HepG2 (cell line): ENCODE measurements at regions not wholly inside any gene's neighbourhood (a gene's known extent, or its start where the extent isn't known, plus 50 kb on each side); places are given as distances from the start of the nearest gene placed in this dataset.

ENCODE experiments used
- ETS1 ChIP-seq: sonication (generic); formaldehyde crosslinking; IDR thresholded peaks from 2 replicates; pipeline ENCODE4 v1.4.0; 2020; ENCODE audit warnings: missing genetic modification reagents
- FOSL1 ChIP-seq: sonication (generic); formaldehyde crosslinking; IDR thresholded peaks from 2 replicates; pipeline ENCODE4 v1.9.0; 2021; ENCODE audit warnings: missing genetic modification reagents, borderline replicate concordance
- MBD4 ChIP-seq: IDR thresholded peaks from 2 replicates; pipeline ENCODE4 v1.6.1; 2012; ENCODE audit warnings: low read length, inconsistent platforms, borderline replicate concordance
- MLXIP ChIP-seq: sonication (generic); formaldehyde crosslinking; IDR thresholded peaks from 2 replicates; pipeline ENCODE4 v1.9.0; 2021; ENCODE audit warnings: missing genetic modification reagents, borderline replicate concordance
- POGZ ChIP-seq: sonication (generic); formaldehyde crosslinking; IDR thresholded peaks from 2 replicates; pipeline ENCODE4 v1.4.0; 2020; ENCODE audit warnings: mild to moderate bottlenecking, missing genetic modification reagents
- POLR2AphosphoS2 ChIP-seq: IDR thresholded peaks from 2 replicates; pipeline ENCODE4 v1.6.1; 2011; ENCODE audit warnings: low read depth, low read length, improper control_type of control experiment
- SAP130 ChIP-seq: IDR thresholded peaks from 2 replicates; pipeline ENCODE4 v1.6.1; 2016; ENCODE audit warnings: low read depth
- SIX1 ChIP-seq: sonication (generic); formaldehyde crosslinking; IDR thresholded peaks from 2 replicates; pipeline ENCODE4 v1.4.0; 2020; ENCODE audit warnings: missing genetic modification reagents, borderline replicate concordance
- STAT6 ChIP-seq: sonication (generic); formaldehyde crosslinking; IDR thresholded peaks from 2 replicates; pipeline ENCODE4 v1.4.0; 2020; ENCODE audit warnings: missing genetic modification reagents, mild to moderate bottlenecking, borderline replicate concordance
- ZNF260 ChIP-seq: sonication (generic); formaldehyde crosslinking; IDR thresholded peaks from 2 replicates; pipeline ENCODE4 v1.4.0; 2020; ENCODE audit warnings: missing genetic modification reagents, low read depth, mild to moderate bottlenecking, borderline replicate concordance
- ZNF407 ChIP-seq: sonication (generic); formaldehyde crosslinking; IDR thresholded peaks from one replicate; pipeline ENCODE4 v1.5.1; 2020; ENCODE audit warnings: mild to moderate bottlenecking, missing genetic modification reagents; ENCODE audit errors: not compliant biosample characterization
- ZNF552 ChIP-seq: sonication (generic); formaldehyde crosslinking; IDR thresholded peaks from 2 replicates; pipeline ENCODE4 v1.9.0; 2022; ENCODE audit warnings: missing genetic modification reagents, mild to moderate bottlenecking, borderline replicate concordance
- ZNF782 ChIP-seq: sonication (generic); formaldehyde crosslinking; IDR thresholded peaks from 2 replicates; pipeline ENCODE4 v1.4.0; 2020; ENCODE audit warnings: missing genetic modification reagents, mild to moderate bottlenecking, borderline replicate concordance

- TF ChIP-seq STAT6 (CRISPR knock-in tag) (no peak), ZNF782 (no peak), SAP130 (peak; percentile 71), SIX1 (peak; percentile 97), ZNF407 (CRISPR knock-in tag) (no peak), FOSL1 (CRISPR knock-in tag) (peak; percentile 67; the same call in 1 of the 2 replicates), ZNF260 (no peak), POLR2AphosphoS2 (no peak), MLXIP (CRISPR knock-in tag) (no peak), POGZ (CRISPR knock-in tag) (no peak; the same call in 1 of the 2 replicates), MBD4 (no peak), ZNF552 (CRISPR knock-in tag) (no peak), ETS1 (CRISPR knock-in tag) (no peak)
These were observed 259.1 kb downstream of the SYK start (continued) for GRCh38 chr9:91060520-91061343.
